GM18505 (cell line): ENCODE measurements at regions not wholly inside any gene's neighbourhood (a gene's known extent, or its start where the extent isn't known, plus 50 kb on each side); places are given as distances from the start of the nearest gene placed in this dataset.

Experiments used
- ATAC-seq: cut with Tn5 transposase; IDR thresholded peaks from one replicate; pipeline ENCODE4 v1.9.1; 2021; ENCODE audit not compliant: unreplicated experiment
- POLR2A ChIP-seq: IDR thresholded peaks from 4 replicates; pipeline ENCODE4 v1.6.1; 2011; ENCODE audit warnings: borderline replicate concordance; ENCODE audit not compliant: insufficient read depth, insufficient read length; ENCODE audit errors: extremely low read depth

- no peak for ATAC-seq
- TF ChIP-seq POLR2A = no peak
These were observed 207.0 kb downstream of the HNMT start for GRCh38 chr2:138171244-138171643.

GRCh38 chr2:138175066-138175465, 210.8 kb downstream of the HNMT start:
- TF ChIP-seq POLR2A = no peak
- ATAC-seq = no peak

GRCh38 chr2:138176862-138177439, 212.7 kb downstream of the HNMT start:
- TF ChIP-seq POLR2A = no peak

GRCh38 chr2:138177693-138178092, 213.4 kb downstream of the HNMT start:
- ATAC-seq = no peak

More at GRCh38 chr2:138176862-138177439, 212.7 kb downstream of the HNMT start:
- ATAC-seq = no peak

DNA sequence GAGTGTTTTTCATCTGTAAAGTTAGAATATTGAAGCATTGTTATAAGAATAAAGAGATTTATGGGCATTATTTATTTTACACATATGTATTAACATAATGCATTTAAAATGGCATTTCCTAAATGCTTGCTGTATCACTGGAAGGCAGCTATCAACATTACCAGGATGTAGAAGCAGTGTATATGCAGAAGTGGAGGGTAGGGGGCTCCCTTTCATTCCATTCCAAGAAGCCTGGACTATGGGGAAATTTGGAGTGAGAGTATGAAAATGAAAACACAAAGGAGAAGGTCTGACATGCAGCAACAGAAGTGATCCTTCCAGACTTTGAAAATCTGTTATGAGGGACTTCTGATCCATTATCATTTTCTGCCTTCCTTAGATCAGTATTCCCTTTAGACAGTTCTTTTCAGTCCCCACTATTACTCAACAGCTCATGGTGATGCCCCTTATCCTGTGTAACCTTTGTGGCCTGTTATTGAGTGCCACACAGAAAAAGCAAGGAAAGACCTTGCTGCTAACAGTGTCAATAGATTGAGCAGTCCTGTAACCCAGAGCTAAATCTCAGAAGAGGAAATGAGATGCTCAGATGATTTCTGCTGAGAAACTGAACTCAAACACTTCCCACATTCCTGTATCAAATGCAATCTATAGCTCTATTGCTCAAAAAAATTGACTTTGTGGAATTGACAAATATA, 216.6 kb downstream of the HNMT start:
- no peak for TF ChIP-seq POLR2A
- no peak for ATAC-seq

More at GRCh38 chr2:138177693-138178092, 213.4 kb downstream of the HNMT start:
- no peak for TF ChIP-seq POLR2A

DNA sequence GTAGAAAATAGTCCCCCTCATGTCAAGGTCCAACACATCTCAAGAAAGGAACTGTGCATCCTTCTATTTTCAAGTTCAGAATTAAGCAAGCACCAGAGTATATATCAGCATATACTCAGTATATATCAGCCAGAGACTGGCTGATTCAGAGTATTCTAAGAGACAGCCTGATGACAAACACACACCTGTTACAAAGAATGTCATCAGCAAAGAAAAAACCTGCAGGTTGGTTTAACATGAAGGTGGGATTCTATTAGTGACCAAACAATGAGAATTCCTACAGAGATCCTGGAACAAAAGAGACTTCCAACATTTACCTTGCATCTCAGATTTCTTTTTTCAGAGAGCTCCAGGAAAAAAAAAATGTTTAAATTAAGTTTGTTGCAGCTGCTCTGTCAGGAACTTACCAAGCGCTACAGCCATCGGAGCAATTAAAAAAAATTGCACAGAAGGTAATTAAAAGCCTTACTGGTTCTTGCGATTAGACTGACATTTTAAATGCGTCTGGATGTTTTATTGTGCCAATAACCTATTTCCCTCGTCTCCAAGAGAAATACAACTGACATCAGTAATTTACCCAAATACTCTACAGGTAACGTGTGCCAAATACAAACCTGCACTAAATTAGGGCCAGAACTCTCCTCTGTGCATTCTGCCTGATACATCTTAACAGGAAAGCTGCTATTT, 218.1 kb downstream of the HNMT start:
- no peak for ATAC-seq
- TF ChIP-seq POLR2A = no peak

GRCh38 chr2:138182937-138183312, 218.7 kb downstream of the HNMT start:
- ATAC-seq = no peak
- TF ChIP-seq POLR2A = no peak

GRCh38 chr2:138183705-138184104, 219.4 kb downstream of the HNMT start:
- no peak for TF ChIP-seq POLR2A

GRCh38 chr2:138184428-138184827, 220.2 kb downstream of the HNMT start:
- no peak for ATAC-seq

More at GRCh38 chr2:138183705-138184104, 219.4 kb downstream of the HNMT start:
- ATAC-seq = no peak

DNA sequence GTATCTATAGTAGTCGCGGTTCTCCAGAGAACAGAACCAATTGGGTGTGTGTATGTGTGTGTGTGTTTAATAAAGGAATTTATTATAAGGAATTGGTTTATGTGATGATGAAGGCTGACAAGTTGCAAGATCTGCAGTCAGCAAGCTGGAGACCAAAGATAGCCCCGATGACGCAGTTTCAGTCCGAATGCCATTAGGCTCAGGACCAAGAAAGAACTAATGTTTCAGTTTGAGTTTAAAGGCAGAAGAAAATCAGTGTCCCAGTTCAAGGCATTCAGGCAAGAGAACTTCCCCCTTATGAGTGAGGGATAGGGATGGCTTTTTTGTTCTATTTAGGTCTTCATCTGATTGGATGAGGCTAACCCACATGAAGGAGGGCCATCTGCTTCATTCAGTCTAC, 221.6 kb downstream of the HNMT start:
- no peak for ATAC-seq
- TF ChIP-seq POLR2A = no peak

More at GRCh38 chr2:138184428-138184827, 220.2 kb downstream of the HNMT start:
- TF ChIP-seq POLR2A = no peak

DNA sequence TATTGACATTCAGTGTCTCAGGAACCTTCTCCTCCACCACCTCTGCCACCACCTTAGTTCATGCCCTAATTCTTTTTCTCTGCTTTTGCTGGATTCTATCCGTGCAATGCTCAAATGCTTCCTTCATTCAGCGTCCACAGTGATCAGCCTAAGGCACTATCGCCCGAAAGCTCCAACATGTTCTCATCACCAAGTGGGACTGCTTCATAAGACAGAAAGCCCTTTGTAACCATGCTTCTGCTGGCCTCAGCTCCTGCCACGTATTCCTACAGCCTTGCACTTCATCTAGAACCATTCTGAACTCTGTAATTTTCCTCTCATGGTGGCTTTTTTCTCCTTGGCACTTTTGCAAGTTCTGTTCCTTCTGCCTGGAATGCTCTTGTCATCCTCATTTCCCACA, 222.9 kb downstream of the HNMT start:
- no peak for TF ChIP-seq POLR2A
- no peak for ATAC-seq

GRCh38 chr2:138190999-138191398, 226.7 kb downstream of the HNMT start:
- TF ChIP-seq POLR2A = no peak
- ATAC-seq = no peak

DNA sequence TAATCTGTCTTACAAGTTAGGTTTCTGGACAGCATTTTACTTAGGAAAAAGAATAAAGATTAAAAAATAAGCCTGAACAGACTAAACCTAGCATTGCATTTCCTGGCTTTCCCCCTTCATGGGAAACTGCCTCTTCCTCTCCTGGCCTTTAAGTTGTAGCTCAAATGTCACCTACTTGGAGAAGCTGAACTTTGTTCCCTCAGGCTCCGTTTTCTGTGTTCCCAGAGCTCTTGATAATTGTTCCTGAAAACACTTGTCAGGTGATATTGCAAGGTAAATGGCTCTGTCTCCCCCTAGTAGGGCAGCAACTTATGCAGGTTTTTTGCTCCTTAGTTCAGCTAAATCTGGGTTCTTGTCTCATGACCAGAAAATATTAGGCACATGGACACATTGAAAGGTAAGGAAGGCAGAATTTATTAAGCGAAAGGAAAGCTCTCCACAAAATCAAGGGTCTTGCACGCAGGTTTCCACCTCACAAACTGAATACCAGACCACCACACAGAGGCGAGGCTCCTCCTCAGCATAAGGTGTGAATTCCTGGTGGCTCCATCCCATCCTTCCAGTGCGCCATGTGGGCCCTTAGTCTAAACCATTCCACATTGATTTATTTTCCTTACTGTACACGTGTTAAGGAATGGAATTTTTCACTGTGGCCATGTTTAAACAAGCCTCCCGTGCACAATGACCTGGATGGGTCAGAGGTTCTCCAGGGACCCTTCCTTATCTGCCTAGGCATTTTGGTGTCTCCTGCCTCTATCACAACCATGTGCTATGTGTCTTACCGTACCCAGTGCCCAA, 229.3 kb downstream of the HNMT start:
- ATAC-seq = no peak
- no peak for TF ChIP-seq POLR2A
